Caco-2 (cell line): ENCODE measurements at regions not wholly inside any gene's neighbourhood (a gene's known extent, or its start where the extent isn't known, plus 50 kb on each side); places are given as distances from the start of the nearest gene placed in this dataset.

ENCODE experiments used
- BruUV-seq: library from RNA; stranded (reverse); fragments of 400-500 nt; replicated peaks from 2 replicates; lab custom pipeline; 2021; lab: Mats Ljungman, UMichigan
- CTCF ChIA-PET: fragments of 300-600 bp; sonication (Branson Sonifier 250); formaldehyde crosslinking; loops from one replicate; lab custom pipeline; 2022; ENCODE audit warnings: antibody characterized with exemption; lab: Charles Lee
- POLR2A ChIA-PET: fragments of 300-600 bp; sonication (Branson Sonifier 250); formaldehyde crosslinking; loops from one replicate; lab custom pipeline; 2022; ENCODE audit warnings: antibody characterized with exemption; lab: Charles Lee
- DNase-seq, 2 experiments: peaks; one replicate each; pipeline versions ENCODE4 v3.0.0 to v3.0.0-alpha.2; 2020 to 2022
- H3K27me3 ChIP-seq: replicated peaks from 2 replicates; pipeline ENCODE4 v1.6.0; 2011; ENCODE audit warnings: low read length; ENCODE audit not compliant: control insufficient read depth, insufficient read depth
- H3K36me3 ChIP-seq: 2 replicates; pipeline ENCODE4 v1.5.1; 2011; ENCODE audit warnings: low read length; ENCODE audit not compliant: control insufficient read depth, insufficient read depth
- H3K4me1 ChIP-seq: fragments of 250-450 bp; sonication (Bioruptor Pico); 2 replicates; pipeline ENCODE4 v1.5.1; 2020; ENCODE audit warnings: mild to moderate bottlenecking
- H3K4me3 ChIP-seq: 2 replicates; pipeline ENCODE4 v1.5.1; 2011; ENCODE audit warnings: low read depth, mild to moderate bottlenecking, control low read depth, low read length
- H3K9me3 ChIP-seq: fragments of 250-450 bp; sonication (Bioruptor Pico); 2 replicates; pipeline ENCODE4 v1.5.1; 2020; ENCODE audit warnings: mild to moderate bottlenecking, moderate library complexity
- H3K27ac Mint-ChIP-seq: one replicate; pipeline ENCODE4 v1.8.0; 2022; ENCODE audit warnings: mixed read lengths; ENCODE audit not compliant: unreplicated experiment
- H3K27me3 Mint-ChIP-seq: one replicate; pipeline ENCODE4 v1.8.0; 2022; ENCODE audit warnings: mixed read lengths; ENCODE audit not compliant: insufficient read depth, unreplicated experiment
- H3K36me3 Mint-ChIP-seq: one replicate; pipeline ENCODE4 v1.8.0; 2022; ENCODE audit warnings: mild to moderate bottlenecking, mixed read lengths; ENCODE audit not compliant: insufficient read depth, unreplicated experiment
- H3K4me1 Mint-ChIP-seq: one replicate; pipeline ENCODE4 v1.8.0; 2022; ENCODE audit warnings: low read depth, mixed read lengths; ENCODE audit not compliant: unreplicated experiment
- H3K4me3 Mint-ChIP-seq: one replicate; pipeline ENCODE4 v1.8.0; 2022; ENCODE audit warnings: mild to moderate bottlenecking, moderate library complexity, mixed read lengths; ENCODE audit not compliant: unreplicated experiment
- H3K9me3 Mint-ChIP-seq: one replicate; pipeline ENCODE4 v1.8.0; 2022; ENCODE audit warnings: mixed read lengths; ENCODE audit not compliant: unreplicated experiment
- intact Hi-C: fragments of 100-400 bp; cut with micrococcal nuclease; formaldehyde crosslinking; loops from one replicate; pipeline ENCODE4 v1.10.0; 2022; ENCODE audit not compliant: unreplicated experiment
- TF ChIP-seq, protein P1 (sequence below), 2 experiments: fragments of 200-600 bp in 1 of 2; IDR thresholded peaks; 1 replicate in 1 of 2; 2 replicates in 1 of 2; pipeline versions ENCODE4 v1.5.1 to v1.8.0; 2011 to 2022; ENCODE audit warnings: antibody characterized with exemption in 1 of 2, control low read depth in 1 of 2, inconsistent platforms in 1 of 2, low read depth in 1 of 2, low read length in 1 of 2, mild to moderate bottlenecking in 1 of 2, moderate library complexity in 1 of 2; ENCODE audit not compliant: insufficient read depth in 1 of 2, severe bottlenecking in 1 of 2, unreplicated experiment in 1 of 2

GRCh38 chr5:67543720-67544270 lies 347.2 kb upstream of the CD180 start:
- intact Hi-C loops, result no loop called here
- H3K36me3 Mint-ChIP-seq, result no peaks in the 10 kb centered on the region
- DNase-seq, result no peak
- no peak overlapping the region for H3K27ac Mint-ChIP-seq
- no peak overlapping the region for H3K4me3 Mint-ChIP-seq
- H3K36me3 ChIP-seq, result no peaks in the 10 kb centered on the region
- H3K27me3 ChIP-seq, result no peaks in the 10 kb centered on the region
- H3K9me3 Mint-ChIP-seq, result no peaks in the 10 kb centered on the region
- BruUV-seq, result no TSS peak
- no peaks in the 10 kb centered on the region for H3K9me3 ChIP-seq
- no peaks in the 10 kb centered on the region for H3K4me1 Mint-ChIP-seq
- H3K4me1 ChIP-seq, result no peaks in the 10 kb centered on the region
- TF ChIP-seq, protein P1, sequence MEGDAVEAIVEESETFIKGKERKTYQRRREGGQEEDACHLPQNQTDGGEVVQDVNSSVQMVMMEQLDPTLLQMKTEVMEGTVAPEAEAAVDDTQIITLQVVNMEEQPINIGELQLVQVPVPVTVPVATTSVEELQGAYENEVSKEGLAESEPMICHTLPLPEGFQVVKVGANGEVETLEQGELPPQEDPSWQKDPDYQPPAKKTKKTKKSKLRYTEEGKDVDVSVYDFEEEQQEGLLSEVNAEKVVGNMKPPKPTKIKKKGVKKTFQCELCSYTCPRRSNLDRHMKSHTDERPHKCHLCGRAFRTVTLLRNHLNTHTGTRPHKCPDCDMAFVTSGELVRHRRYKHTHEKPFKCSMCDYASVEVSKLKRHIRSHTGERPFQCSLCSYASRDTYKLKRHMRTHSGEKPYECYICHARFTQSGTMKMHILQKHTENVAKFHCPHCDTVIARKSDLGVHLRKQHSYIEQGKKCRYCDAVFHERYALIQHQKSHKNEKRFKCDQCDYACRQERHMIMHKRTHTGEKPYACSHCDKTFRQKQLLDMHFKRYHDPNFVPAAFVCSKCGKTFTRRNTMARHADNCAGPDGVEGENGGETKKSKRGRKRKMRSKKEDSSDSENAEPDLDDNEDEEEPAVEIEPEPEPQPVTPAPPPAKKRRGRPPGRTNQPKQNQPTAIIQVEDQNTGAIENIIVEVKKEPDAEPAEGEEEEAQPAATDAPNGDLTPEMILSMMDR (IDR thresholded peaks at IDR 0.05; ENCODE audit: insufficient read depth in 1 of 2, low read depth in 1 of 2, low read length in 1 of 2, severe bottlenecking in 1 of 2, unreplicated experiment in 1 of 2), result no peak
- ChIA-PET POLR2A (no interaction called here), CTCF (no interaction called here)
- no peak overlapping the region for H3K4me3 ChIP-seq
- no peaks in the 10 kb centered on the region for H3K27me3 Mint-ChIP-seq

GRCh38 chr5:67542479-67542878 lies 345.9 kb upstream of the CD180 start:
- ChIA-PET POLR2A (no interaction called here), CTCF (no interaction called here)
- H3K36me3 Mint-ChIP-seq, result no peaks in the 10 kb centered on the region
- no peak overlapping the region for H3K4me3 Mint-ChIP-seq
- no peaks in the 10 kb centered on the region for H3K9me3 Mint-ChIP-seq
- no peaks in the 10 kb centered on the region for H3K36me3 ChIP-seq
- H3K9me3 ChIP-seq, result no peaks in the 10 kb centered on the region
- no peak overlapping the region for H3K27ac Mint-ChIP-seq
- DNase-seq, result no peak
- no peak overlapping the region for H3K4me3 ChIP-seq
- no TSS peak for BruUV-seq
- no peaks in the 10 kb centered on the region for H3K27me3 ChIP-seq
- H3K4me1 ChIP-seq, result no peaks in the 10 kb centered on the region
- TF ChIP-seq, protein P1 (IDR thresholded peaks at IDR 0.05; ENCODE audit: insufficient read depth in 1 of 2, low read depth in 1 of 2, low read length in 1 of 2, severe bottlenecking in 1 of 2, unreplicated experiment in 1 of 2), result no peak
- no peaks in the 10 kb centered on the region for H3K4me1 Mint-ChIP-seq
- no peaks in the 10 kb centered on the region for H3K27me3 Mint-ChIP-seq
- intact Hi-C loops, result no loop called here

DNA sequence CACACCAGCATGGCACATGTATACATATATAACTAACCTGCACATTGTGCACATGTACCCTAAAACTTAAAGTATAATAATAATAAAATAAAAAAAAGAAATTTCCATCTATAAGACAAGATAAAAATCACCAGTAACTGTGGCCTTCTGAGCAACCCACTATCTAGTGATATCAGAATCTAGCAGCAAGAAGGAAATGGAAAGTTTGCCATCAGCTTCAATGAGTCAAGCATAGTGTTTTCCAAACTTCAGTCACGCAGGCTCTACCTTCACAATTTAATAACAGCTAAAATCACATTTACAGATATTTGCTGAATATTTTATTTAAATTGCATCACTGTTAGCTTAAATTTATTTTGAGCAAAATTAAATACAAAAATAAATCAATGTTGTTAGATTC lies 345.3 kb upstream of the CD180 start:
- Histone ChIP-seq H3K27me3 (no peaks in the 10 kb centered on the region), H3K4me1 (peaks cover 3% of the 10 kb centered on the region), H3K9me3 (no peaks in the 10 kb centered on the region), H3K4me3 (no peak overlapping the region), H3K36me3 (no peaks in the 10 kb centered on the region)
- no peaks in the 10 kb centered on the region for H3K27me3 Mint-ChIP-seq
- TF ChIP-seq, protein P1 (IDR thresholded peaks at IDR 0.05; ENCODE audit: insufficient read depth in 1 of 2, low read depth in 1 of 2, low read length in 1 of 2, severe bottlenecking in 1 of 2, unreplicated experiment in 1 of 2), result no peak
- no peaks in the 10 kb centered on the region for H3K9me3 Mint-ChIP-seq
- ChIA-PET CTCF (no interaction called here), POLR2A (no interaction called here)
- no peaks in the 10 kb centered on the region for H3K4me1 Mint-ChIP-seq
- H3K36me3 Mint-ChIP-seq, result no peaks in the 10 kb centered on the region
- no peak overlapping the region for H3K4me3 Mint-ChIP-seq
- no TSS peak for BruUV-seq
- no peak overlapping the region for H3K27ac Mint-ChIP-seq
- intact Hi-C loops, result no loop called here
- DNase-seq, result no peak
